ENCODE measurements at regions not wholly inside any gene's neighbourhood (a gene's known extent, or its start where the extent isn't known, plus 50 kb on each side); places are given as distances from the start of the nearest gene placed in this dataset.

DNA sequence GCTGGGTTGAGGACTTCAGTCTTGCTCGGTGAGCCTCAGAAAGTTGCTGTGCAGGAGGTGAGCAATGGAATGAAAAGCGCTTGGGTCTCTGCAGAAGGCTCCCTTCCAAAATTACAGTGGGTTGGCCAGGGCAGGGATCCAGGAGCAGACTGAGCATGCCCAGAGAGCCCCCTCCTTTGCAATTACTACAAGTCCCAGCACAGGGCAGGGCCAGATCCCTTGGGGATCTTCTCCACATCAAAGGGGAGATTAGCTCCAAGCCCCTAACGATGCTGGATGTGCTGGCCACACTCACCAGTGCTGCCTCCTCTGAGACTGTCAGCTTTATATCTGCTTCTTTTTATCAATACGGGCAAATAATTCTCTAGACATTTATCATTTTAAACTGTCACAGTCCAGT lies 337.5 kb downstream of the RPS24 start:
- H3K9me3 Mint-ChIP-seq (ENCODE audit: low read depth), result no peaks in the 10 kb centered on the region
- peaks cover 20% of the 10 kb centered on the region for H3K27me3 Mint-ChIP-seq (ENCODE audit: low read depth)
- no peak overlapping the region for H3K27ac Mint-ChIP-seq (ENCODE audit: unreplicated experiment)
- peaks cover 3% of the 10 kb centered on the region for H3K4me1 Mint-ChIP-seq (ENCODE audit: low read depth)
- H3K36me3 Mint-ChIP-seq (ENCODE audit: low read depth), result no peaks in the 10 kb centered on the region
- H3K4me3 Mint-ChIP-seq (ENCODE audit: unreplicated experiment), result no peak overlapping the region
- no peak for DNase-seq (ENCODE audit: low spot score)
- no peak for TF ChIP-seq CTCF (IDR thresholded peaks at IDR 0.05)

- Mint-ChIP-seq H3K4me1 (ENCODE audit: low read depth) (peaks cover 11% of the 10 kb centered on the region), H3K4me3 (ENCODE audit: unreplicated experiment) (no peak overlapping the region), H3K9me3 (ENCODE audit: low read depth) (no peaks in the 10 kb centered on the region), H3K27me3 (ENCODE audit: low read depth) (peaks cover 12% of the 10 kb centered on the region), H3K36me3 (ENCODE audit: low read depth) (no peaks in the 10 kb centered on the region), H3K27ac (ENCODE audit: unreplicated experiment) (no peak overlapping the region)
- DNase-seq (ENCODE audit: low spot score), result no peak
- TF ChIP-seq CTCF (IDR thresholded peaks at IDR 0.05), result no peak
These were observed 339.1 kb downstream of the RPS24 start for GRCh38 chr10:78372806-78373205.

- Mint-ChIP-seq H3K27me3 (ENCODE audit: low read depth) (peaks cover 12% of the 10 kb centered on the region), H3K27ac (ENCODE audit: unreplicated experiment) (no peak overlapping the region), H3K4me1 (ENCODE audit: low read depth) (peaks cover 18% of the 10 kb centered on the region), H3K36me3 (ENCODE audit: low read depth) (no peaks in the 10 kb centered on the region), H3K4me3 (ENCODE audit: unreplicated experiment) (no peak overlapping the region), H3K9me3 (ENCODE audit: low read depth) (peaks cover 7% of the 10 kb centered on the region)
- no peak for DNase-seq (ENCODE audit: low spot score)
- TF ChIP-seq CTCF (IDR thresholded peaks at IDR 0.05), result no peak
These were observed 340.8 kb downstream of the RPS24 start for GRCh38 chr10:78374331-78375028.

GRCh38 chr10:78375854-78376785 lies 342.5 kb downstream of the RPS24 start:
- no peak for DNase-seq (ENCODE audit: low spot score)
- no peak for TF ChIP-seq CTCF (IDR thresholded peaks at IDR 0.05)
- no peaks in the 10 kb centered on the region for H3K36me3 Mint-ChIP-seq (ENCODE audit: low read depth)
- H3K4me3 Mint-ChIP-seq (ENCODE audit: unreplicated experiment), result no peak overlapping the region
- no peak overlapping the region for H3K27ac Mint-ChIP-seq (ENCODE audit: unreplicated experiment)
- peaks cover 15% of the 10 kb centered on the region for H3K4me1 Mint-ChIP-seq (ENCODE audit: low read depth)
- H3K9me3 Mint-ChIP-seq (ENCODE audit: low read depth), result peaks cover 8% of the 10 kb centered on the region
- H3K27me3 Mint-ChIP-seq (ENCODE audit: low read depth), result peaks cover 8% of the 10 kb centered on the region

DNA sequence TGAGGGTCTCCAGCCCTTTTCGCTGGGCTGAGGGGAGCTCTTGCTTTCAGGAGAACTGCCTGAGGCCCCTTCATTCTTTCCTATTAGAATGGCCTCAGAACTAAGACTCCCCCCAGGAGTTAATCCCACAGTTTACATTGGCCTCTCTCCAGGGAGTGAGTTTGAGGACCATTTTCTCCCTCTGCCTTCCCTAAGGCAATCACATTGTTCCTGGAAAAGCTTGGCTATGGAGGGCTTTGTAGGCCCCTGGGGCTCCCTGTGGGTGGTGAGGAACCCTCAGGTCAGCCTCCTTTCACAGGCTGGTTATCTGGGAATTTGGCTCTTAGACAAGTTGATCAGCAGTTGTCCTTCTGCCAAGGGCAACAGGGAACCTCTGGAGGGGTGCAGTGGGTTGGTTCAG lies 343.7 kb downstream of the RPS24 start:
- Mint-ChIP-seq H3K36me3 (ENCODE audit: low read depth) (no peaks in the 10 kb centered on the region), H3K27me3 (ENCODE audit: low read depth) (peaks cover 6% of the 10 kb centered on the region), H3K4me3 (ENCODE audit: unreplicated experiment) (no peak overlapping the region), H3K27ac (ENCODE audit: unreplicated experiment) (no peak overlapping the region), H3K4me1 (ENCODE audit: low read depth) (peaks cover 15% of the 10 kb centered on the region), H3K9me3 (ENCODE audit: low read depth) (peaks cover 8% of the 10 kb centered on the region)
- no peak for DNase-seq (ENCODE audit: low spot score)
- no peak for TF ChIP-seq CTCF (IDR thresholded peaks at IDR 0.05)
